WTC11 (cell line): ENCODE measurements at regions not wholly inside any gene's neighbourhood (a gene's known extent, or its start where the extent isn't known, plus 50 kb on each side); places are given as distances from the start of the nearest gene placed in this dataset.
A peak's percentile ranks its signal among the peaks of the same experiment; 100 is the strongest.

ENCODE experiments used
- ATAC-seq: fragments of 200-7000 bp; cut with Tn5 transposase; 2 replicates; pipeline ENCODE4 v1.10.0; 2021; ENCODE audit warnings: mild to moderate bottlenecking, moderate library complexity
- CTCF ChIA-PET: fragments of 300-600 bp; sonication (Branson Sonifier 250); formaldehyde crosslinking; loops from one replicate; lab custom pipeline; 2021; ENCODE audit warnings: antibody characterized with exemption; lab: Charles Lee
- POLR2A ChIA-PET: fragments of 350-600 bp; sonication (Branson Sonifier 250); formaldehyde crosslinking; loops from one replicate; lab custom pipeline; 2021; ENCODE audit warnings: antibody characterized with exemption; lab: Charles Lee
- DNase-seq: peaks from one replicate; pipeline ENCODE4 v3.0.0; 2021; ENCODE audit warnings: low spot score
- H3K27ac Mint-ChIP-seq: 2 replicates; pipeline ENCODE4 v1.8.0; 2021; ENCODE audit warnings: mixed read lengths
- H3K27me3 Mint-ChIP-seq: 2 replicates; pipeline ENCODE4 v1.8.0; 2021; ENCODE audit warnings: low read depth, mild to moderate bottlenecking, moderate library complexity, mixed read lengths
- H3K36me3 Mint-ChIP-seq: 2 replicates; pipeline ENCODE4 v1.8.0; 2021; ENCODE audit warnings: mixed read lengths
- H3K4me1 Mint-ChIP-seq: 2 replicates; pipeline ENCODE4 v1.8.0; 2022; ENCODE audit warnings: mixed read lengths
- H3K4me3 Mint-ChIP-seq: 2 replicates; pipeline ENCODE4 v1.8.0; 2021; ENCODE audit warnings: mild to moderate bottlenecking, moderate library complexity, mixed read lengths
- H3K9me3 Mint-ChIP-seq: 2 replicates; pipeline ENCODE4 v1.8.0; 2021; ENCODE audit warnings: mixed read lengths
- ATF3 ChIP-seq: sonication (generic); formaldehyde crosslinking; conservative IDR thresholded peaks from 2 replicates; pipeline ENCODE4 v1.8.1; 2022; ENCODE audit warnings: mild to moderate bottlenecking, missing genetic modification reagents
- E2F4 ChIP-seq: sonication (generic); formaldehyde crosslinking; IDR thresholded peaks from 2 replicates; pipeline ENCODE4 v1.8.1; 2022; ENCODE audit warnings: low read depth, mild to moderate bottlenecking, moderate library complexity, missing genetic modification reagents, borderline replicate concordance
- ERG ChIP-seq: fragments of 250-450 bp; sonication (Bioruptor Pico); IDR thresholded peaks from 2 replicates; pipeline ENCODE4 v1.8.0; 2021; ENCODE audit warnings: mild to moderate bottlenecking
- ESRRA ChIP-seq: sonication (generic); formaldehyde crosslinking; IDR thresholded peaks from 2 replicates; pipeline ENCODE4 v1.8.1; 2022; ENCODE audit warnings: mild to moderate bottlenecking, missing genetic modification reagents, borderline replicate concordance
- GRHL2 ChIP-seq: fragments of 250-450 bp; sonication (Bioruptor Pico); IDR thresholded peaks from 2 replicates; pipeline ENCODE4 v1.8.0; 2022; ENCODE audit warnings: mild to moderate bottlenecking, moderate library complexity; ENCODE audit not compliant: insufficient replicate concordance, severe bottlenecking
- HMGXB4 ChIP-seq: sonication (generic); formaldehyde crosslinking; IDR thresholded peaks from 2 replicates; pipeline ENCODE4 v1.8.1; 2023; ENCODE audit warnings: mild to moderate bottlenecking, moderate library complexity, missing genetic modification reagents
- KAT7 ChIP-seq: sonication (generic); formaldehyde crosslinking; IDR thresholded peaks from 2 replicates; pipeline ENCODE4 v1.8.1; 2023; ENCODE audit warnings: missing genetic modification reagents, mild to moderate bottlenecking, borderline replicate concordance
- MYBL2 ChIP-seq: sonication (generic); formaldehyde crosslinking; IDR thresholded peaks from 2 replicates; pipeline ENCODE4 v1.8.1; 2023; ENCODE audit warnings: mild to moderate bottlenecking, moderate library complexity, missing genetic modification reagents
- SOX15 ChIP-seq: fragments of 250-450 bp; sonication (Bioruptor Pico); IDR thresholded peaks from 2 replicates; pipeline ENCODE4 v1.9.0; 2021; ENCODE audit warnings: mild to moderate bottlenecking
- USF2 ChIP-seq: sonication (generic); formaldehyde crosslinking; IDR thresholded peaks from 2 replicates; pipeline ENCODE4 v1.8.1; 2023; ENCODE audit warnings: mild to moderate bottlenecking, missing genetic modification reagents, moderate library complexity
- ZNF396 ChIP-seq: fragments of 250-450 bp; sonication (Bioruptor Pico); IDR thresholded peaks from 2 replicates; pipeline ENCODE4 v1.8.0; 2021; ENCODE audit warnings: mild to moderate bottlenecking, moderate library complexity, borderline replicate concordance

GRCh38 chr1:94737124-94737998, 82.8 kb upstream of the SLC44A3 start:
- peaks cover 10% of the 10 kb centered on the region; the same call in 1 of the 2 replicates for H3K9me3 Mint-ChIP-seq
- H3K36me3 Mint-ChIP-seq, result no peaks in the 10 kb centered on the region
- CTCF ChIA-PET, result no interaction called here
- no peak for ATAC-seq
- TF ChIP-seq USF2 (CRISPR knock-in tag) (no peak), E2F4 (CRISPR knock-in tag) (no peak), MYBL2 (CRISPR knock-in tag) (no peak), SOX15 (CRISPR knock-in tag) (no peak), ATF3 (CRISPR knock-in tag) (no peak)
- TF ChIP-seq, all 79 proteins: peak for 0
- POLR2A ChIA-PET, result no interaction called here
- Mint-ChIP-seq H3K4me1 (peaks cover 41% of the 10 kb centered on the region), H3K27me3 (no peaks in the 10 kb centered on the region), H3K27ac (no peak overlapping the region), H3K4me3 (no peak overlapping the region)
- no peak for DNase-seq

- no peak overlapping the region for H3K4me3 Mint-ChIP-seq
- ChIA-PET CTCF (no interaction called here), POLR2A (no interaction called here)
- H3K9me3 Mint-ChIP-seq, result peaks cover 13% of the 10 kb centered on the region; the same call in 1 of the 2 replicates
- ATAC-seq (no peak), DNase-seq (no peak)
- H3K27me3 Mint-ChIP-seq, result no peaks in the 10 kb centered on the region
- TF ChIP-seq ESRRA (CRISPR knock-in tag), result no peak
- peaks cover 41% of the 10 kb centered on the region for H3K4me1 Mint-ChIP-seq
- no peak overlapping the region for H3K27ac Mint-ChIP-seq
- H3K36me3 Mint-ChIP-seq, result no peaks in the 10 kb centered on the region
Measured at GRCh38 chr1:94736549-94736948, 83.6 kb upstream of the SLC44A3 start.

GRCh38 chr1:94736073-94736472, 84.1 kb upstream of the SLC44A3 start:
- peak overlapping the region; percentile 83 for H3K27ac Mint-ChIP-seq

More at GRCh38 chr1:94736073-94736472, 84.1 kb upstream of the SLC44A3 start:
- CTCF ChIA-PET, result no interaction called here
- TF ChIP-seq GRHL2 (CRISPR knock-in tag), result no peak
- TF ChIP-seq ERG (CRISPR knock-in tag), result no peak
- TF ChIP-seq KAT7 (CRISPR knock-in tag), result no peak
- TF ChIP-seq ZNF396, result no peak
- TF ChIP-seq HMGXB4 (CRISPR knock-in tag), result no peak
- no peak for TF ChIP-seq MYBL2 (CRISPR knock-in tag)
- DNase-seq (no peak), ATAC-seq (no peak)
- H3K9me3 Mint-ChIP-seq, result peaks cover 13% of the 10 kb centered on the region; the same call in 1 of the 2 replicates
- H3K4me3 Mint-ChIP-seq, result no peak overlapping the region
- POLR2A ChIA-PET, result no interaction called here
- peaks cover 41% of the 10 kb centered on the region for H3K4me1 Mint-ChIP-seq
- H3K27me3 Mint-ChIP-seq, result no peaks in the 10 kb centered on the region
- no peaks in the 10 kb centered on the region for H3K36me3 Mint-ChIP-seq
